Effector memory CD4-positive, alpha-beta T cell (primary cell): ENCODE measurements at regions not wholly inside any gene's neighbourhood (a gene's known extent, or its start where the extent isn't known, plus 50 kb on each side); places are given as distances from the start of the nearest gene placed in this dataset.
A peak's percentile ranks its signal among the peaks of the same experiment; 100 is the strongest.

Experiments
- DNase-seq, 3 donors: peaks; one replicate each; pipeline ENCODE4 v3.0.0-alpha.2; 2020
- H3K27ac ChIP-seq: 2 replicates; pipeline ENCODE4 v1.7.0; 2013; ENCODE audit warnings: mild to moderate bottlenecking, low read length, moderate library complexity; ENCODE audit not compliant: insufficient read depth, poor library complexity, severe bottlenecking
- H3K27me3 ChIP-seq: replicated peaks from 2 replicates; pipeline ENCODE4 v1.7.0; 2013; ENCODE audit warnings: mild to moderate bottlenecking, low read length; ENCODE audit not compliant: insufficient read depth, control insufficient read depth, poor library complexity, severe bottlenecking
- H3K36me3 ChIP-seq: 2 replicates; pipeline ENCODE4 v1.7.0; 2013; ENCODE audit warnings: mild to moderate bottlenecking, low read length, moderate library complexity; ENCODE audit not compliant: control insufficient read depth, insufficient read depth
- H3K4me1 ChIP-seq: 2 replicates; pipeline ENCODE4 v1.7.0; 2013; ENCODE audit warnings: low read length, mild to moderate bottlenecking; ENCODE audit not compliant: control insufficient read depth, insufficient read depth, poor library complexity, severe bottlenecking
- H3K4me3 ChIP-seq: 2 replicates; pipeline ENCODE4 v1.7.0; 2013; ENCODE audit warnings: low read length, low read depth, mild to moderate bottlenecking; ENCODE audit not compliant: insufficient read depth, poor library complexity, severe bottlenecking
- H3K9me3 ChIP-seq: 2 replicates; pipeline ENCODE4 v1.7.0; 2013; ENCODE audit warnings: mild to moderate bottlenecking, low read length, moderate library complexity; ENCODE audit not compliant: control insufficient read depth

DNA sequence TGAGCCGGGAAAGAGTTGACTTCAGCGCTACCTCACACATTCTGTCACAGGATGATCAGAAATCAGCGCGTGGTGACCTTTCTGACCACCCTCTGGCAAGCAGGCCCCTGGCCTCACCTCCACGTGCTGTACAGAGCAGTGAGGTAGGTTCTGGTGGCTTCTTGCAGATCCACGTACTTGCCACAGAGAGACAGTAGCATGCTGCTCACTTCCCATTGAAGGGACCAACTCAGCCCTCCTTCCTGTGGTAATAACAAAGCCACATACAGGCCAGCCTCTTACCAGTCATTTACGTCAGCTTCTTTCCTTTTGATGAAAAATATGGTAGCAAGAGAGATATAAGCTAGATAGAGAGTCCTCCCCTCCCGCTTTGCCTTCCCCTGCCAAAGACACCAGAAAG is 200.7 kb downstream of the CHRM3 start:
- Histone ChIP-seq H3K4me1 (no peaks in the 10 kb centered on the region), H3K27me3 (no peaks in the 10 kb centered on the region), H3K27ac (no peak overlapping the region), H3K9me3 (no peaks in the 10 kb centered on the region), H3K36me3 (no peaks in the 10 kb centered on the region), H3K4me3 (no peak overlapping the region)
- DNase-seq: peak in 2 of 3 donors; percentile 3 to 17

DNA sequence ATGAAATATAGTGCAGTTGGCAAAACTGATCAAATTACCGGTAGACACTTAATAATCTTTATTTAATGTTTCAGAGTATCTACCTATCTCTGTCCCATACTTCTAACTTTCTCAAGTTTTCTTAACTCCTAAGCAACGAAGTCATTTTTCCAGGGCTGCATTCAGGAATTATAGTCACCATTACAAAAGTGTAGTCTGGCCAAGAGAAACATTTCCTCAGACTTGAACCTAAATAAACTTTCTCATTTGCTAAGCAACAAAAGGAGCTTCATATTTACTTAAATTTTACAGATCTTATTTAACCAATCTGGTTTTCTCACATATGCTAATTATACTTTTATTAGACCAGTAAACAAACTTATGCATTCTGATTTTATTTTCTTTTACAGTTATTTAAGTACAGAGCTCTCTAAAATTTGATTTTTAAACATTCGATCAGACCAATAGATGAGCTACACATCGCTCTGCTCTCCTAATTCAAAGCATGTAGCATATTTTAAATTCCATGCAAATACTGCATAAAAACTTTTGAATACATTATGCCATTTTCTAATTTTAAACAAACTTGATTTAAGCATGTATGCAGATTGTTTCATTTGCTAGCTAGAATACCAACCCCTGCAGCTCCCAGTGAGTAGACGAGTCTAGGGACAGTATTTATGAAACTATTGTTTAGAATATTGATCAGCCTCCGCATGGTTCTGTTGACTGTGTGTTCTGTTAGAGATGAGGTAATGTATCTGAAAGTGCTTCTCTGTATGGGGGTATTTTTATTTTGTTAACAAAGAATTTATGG is 201.4 kb downstream of the CHRM3 start:
- no peak for DNase-seq
- Histone ChIP-seq H3K36me3 (no peaks in the 10 kb centered on the region), H3K27ac (no peak overlapping the region), H3K4me3 (no peak overlapping the region), H3K9me3 (no peaks in the 10 kb centered on the region), H3K27me3 (no peaks in the 10 kb centered on the region), H3K4me1 (no peaks in the 10 kb centered on the region)

DNA sequence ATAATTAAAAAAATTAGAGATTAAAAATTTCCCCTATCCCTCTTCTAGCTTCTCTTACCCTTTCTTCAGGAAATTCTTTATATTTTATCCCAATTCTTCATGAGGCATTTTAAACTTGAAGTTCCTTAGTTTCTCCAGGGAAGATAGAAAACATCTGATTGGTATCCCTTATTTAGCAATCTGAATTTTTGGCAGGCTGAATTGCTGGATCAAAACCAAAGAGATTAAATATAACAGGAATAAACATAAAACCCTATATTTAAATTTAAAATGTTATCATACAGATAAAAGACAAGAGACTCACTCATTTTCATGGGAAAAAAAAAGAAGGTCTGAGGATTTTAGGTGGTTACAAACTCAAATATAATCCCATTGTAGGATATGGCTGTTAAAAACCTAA is 204.2 kb downstream of the CHRM3 start:
- Histone ChIP-seq H3K27me3 (no peaks in the 10 kb centered on the region), H3K4me1 (no peaks in the 10 kb centered on the region), H3K27ac (no peak overlapping the region), H3K9me3 (no peaks in the 10 kb centered on the region), H3K36me3 (no peaks in the 10 kb centered on the region), H3K4me3 (no peak overlapping the region)
- DNase-seq: no peak

DNA sequence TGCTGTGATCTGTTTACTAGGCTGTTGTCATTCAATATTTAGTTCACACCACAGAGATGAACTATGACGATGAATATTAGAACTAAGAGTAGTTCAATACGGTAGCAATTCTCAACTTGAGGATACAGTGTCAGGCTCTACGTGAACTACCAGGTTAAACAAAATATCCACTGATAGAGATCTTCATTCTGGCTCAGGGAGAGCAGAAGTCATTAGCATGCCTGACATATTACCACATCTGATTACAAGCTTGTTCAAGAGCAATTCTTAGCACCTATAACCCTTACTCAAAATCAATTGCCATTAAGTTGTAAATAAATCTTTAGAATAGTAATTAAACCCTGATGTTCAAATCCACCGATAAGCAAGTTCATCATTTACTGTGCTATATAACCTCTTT is 207.2 kb downstream of the CHRM3 start:
- Histone ChIP-seq H3K9me3 (no peaks in the 10 kb centered on the region), H3K4me3 (no peak overlapping the region), H3K27ac (no peak overlapping the region), H3K36me3 (no peaks in the 10 kb centered on the region), H3K27me3 (no peaks in the 10 kb centered on the region), H3K4me1 (no peaks in the 10 kb centered on the region)
- no peak for DNase-seq

DNA sequence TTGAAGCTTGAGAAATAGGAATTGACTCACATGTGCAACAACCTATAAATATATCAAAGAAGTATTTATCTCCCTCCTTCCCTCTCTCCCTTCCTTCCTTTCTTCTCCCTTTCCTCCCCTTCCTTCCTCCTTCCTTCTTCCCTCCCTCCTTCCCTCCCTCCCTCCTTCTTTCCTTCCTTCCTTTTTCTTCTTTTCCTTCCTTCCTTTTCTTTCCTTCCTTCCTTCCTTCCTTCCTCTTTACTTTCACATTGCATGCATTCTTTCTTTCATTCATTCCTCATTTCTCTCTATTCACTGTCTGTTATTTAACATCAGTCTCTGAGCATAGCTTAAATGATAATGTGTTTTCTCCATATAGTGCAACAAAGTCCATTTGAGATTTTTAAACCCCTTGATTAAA is 214.2 kb downstream of the CHRM3 start:
- H3K27ac ChIP-seq: no peak overlapping the region
- no peaks in the 10 kb centered on the region for H3K27me3 ChIP-seq
- H3K36me3 ChIP-seq: no peaks in the 10 kb centered on the region
- no peaks in the 10 kb centered on the region for H3K9me3 ChIP-seq
- no peak overlapping the region for H3K4me3 ChIP-seq
- no peaks in the 10 kb centered on the region for H3K4me1 ChIP-seq
- no peak for DNase-seq

DNA sequence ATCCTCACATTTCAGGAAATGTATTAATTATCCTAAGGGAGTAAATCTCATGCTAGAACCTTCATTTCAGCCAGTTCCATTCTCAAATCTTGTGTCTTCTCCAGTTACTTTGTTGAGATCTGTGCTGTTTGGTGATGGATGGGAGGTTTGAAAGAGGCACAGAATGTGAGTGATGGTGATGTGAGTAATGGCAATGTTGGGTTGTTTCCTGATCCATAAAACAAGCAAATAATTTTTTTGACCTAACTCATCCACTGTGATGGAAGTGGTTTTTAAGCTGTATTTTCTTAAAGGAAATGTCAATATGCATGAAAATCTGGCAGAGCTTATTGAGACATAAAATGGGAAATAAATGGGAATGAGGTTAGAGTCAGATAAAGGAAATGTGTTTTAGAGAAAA is 214.7 kb downstream of the CHRM3 start:
- H3K27me3 ChIP-seq: no peaks in the 10 kb centered on the region
- no peaks in the 10 kb centered on the region for H3K4me1 ChIP-seq
- H3K9me3 ChIP-seq: no peaks in the 10 kb centered on the region
- no peak overlapping the region for H3K27ac ChIP-seq
- no peak for DNase-seq
- H3K4me3 ChIP-seq: no peak overlapping the region
- no peaks in the 10 kb centered on the region for H3K36me3 ChIP-seq

DNA sequence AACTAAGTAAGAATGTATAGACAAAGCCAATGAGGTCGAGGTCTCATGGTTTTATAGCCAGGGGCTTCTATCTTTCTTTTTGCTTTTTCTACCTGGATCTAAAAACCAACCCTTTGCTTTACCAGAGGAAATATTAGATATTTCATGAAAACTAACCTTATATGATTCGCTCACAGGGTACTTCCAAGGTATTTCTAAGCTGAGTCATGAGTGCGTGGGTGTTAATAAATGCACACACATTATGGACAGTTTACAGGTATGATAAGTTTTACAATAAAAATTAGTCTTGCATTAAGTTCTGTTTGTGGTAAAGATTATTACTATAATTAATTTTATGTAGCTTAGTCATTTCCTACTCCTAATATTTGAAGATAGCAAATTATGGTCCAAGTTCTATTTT is 217.2 kb downstream of the CHRM3 start:
- no peaks in the 10 kb centered on the region for H3K27me3 ChIP-seq
- no peak for DNase-seq
- no peak overlapping the region for H3K27ac ChIP-seq
- no peaks in the 10 kb centered on the region for H3K4me1 ChIP-seq
- no peaks in the 10 kb centered on the region for H3K36me3 ChIP-seq
- no peaks in the 10 kb centered on the region for H3K9me3 ChIP-seq
- no peak overlapping the region for H3K4me3 ChIP-seq

DNA sequence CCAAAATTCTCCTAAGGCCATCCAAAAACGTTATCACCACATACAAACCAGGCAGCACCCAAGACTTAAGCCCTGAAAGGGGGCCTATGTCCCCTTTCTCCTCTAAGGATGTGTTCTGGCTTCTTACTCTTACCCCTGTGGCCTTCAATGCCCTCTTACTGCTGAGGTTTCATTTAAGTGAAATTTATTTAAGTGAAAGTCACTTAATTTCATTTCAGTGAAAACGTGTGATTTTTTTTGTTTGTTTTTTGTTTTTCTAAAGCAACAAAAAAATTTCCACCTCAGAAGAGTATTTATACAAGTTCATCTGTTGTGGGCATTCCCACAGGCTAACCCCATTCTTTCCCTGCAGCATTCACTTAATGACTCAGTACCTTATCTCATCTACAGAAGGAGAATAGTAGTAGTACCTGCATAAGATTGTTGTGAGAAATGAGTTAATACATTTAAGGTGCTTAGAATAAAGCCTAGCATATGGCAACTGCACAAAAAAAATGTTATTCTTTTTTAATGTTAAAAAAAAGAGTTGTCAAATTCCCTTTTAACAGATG is 220.6 kb downstream of the CHRM3 start:
- no peaks in the 10 kb centered on the region for H3K9me3 ChIP-seq
- DNase-seq: no peak
- no peak overlapping the region for H3K27ac ChIP-seq
- H3K4me3 ChIP-seq: no peak overlapping the region
- H3K4me1 ChIP-seq: no peaks in the 10 kb centered on the region
- no peaks in the 10 kb centered on the region for H3K36me3 ChIP-seq
- H3K27me3 ChIP-seq: no peaks in the 10 kb centered on the region

DNA sequence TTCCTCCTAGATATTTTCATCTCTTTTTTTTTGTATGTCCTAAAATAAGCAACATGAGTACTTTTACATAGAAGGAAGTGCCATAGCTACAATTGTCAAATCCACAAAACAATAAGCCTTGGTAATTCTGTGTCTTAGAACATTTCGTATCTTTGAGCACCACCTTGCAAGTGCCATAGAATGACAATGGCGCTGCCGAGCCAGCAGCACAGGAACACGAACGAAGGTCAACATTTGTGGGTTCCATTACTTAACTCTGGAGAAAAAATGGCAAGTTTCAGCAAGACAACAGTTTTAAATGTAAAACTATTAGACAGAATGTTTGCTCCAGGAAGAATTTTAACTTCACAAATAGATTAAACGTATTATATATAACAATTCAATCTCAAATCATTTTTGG is 222.1 kb downstream of the CHRM3 start:
- Histone ChIP-seq H3K27ac (no peak overlapping the region), H3K4me1 (no peaks in the 10 kb centered on the region), H3K36me3 (no peaks in the 10 kb centered on the region), H3K27me3 (no peaks in the 10 kb centered on the region), H3K4me3 (no peak overlapping the region), H3K9me3 (no peaks in the 10 kb centered on the region)
- no peak for DNase-seq

DNA sequence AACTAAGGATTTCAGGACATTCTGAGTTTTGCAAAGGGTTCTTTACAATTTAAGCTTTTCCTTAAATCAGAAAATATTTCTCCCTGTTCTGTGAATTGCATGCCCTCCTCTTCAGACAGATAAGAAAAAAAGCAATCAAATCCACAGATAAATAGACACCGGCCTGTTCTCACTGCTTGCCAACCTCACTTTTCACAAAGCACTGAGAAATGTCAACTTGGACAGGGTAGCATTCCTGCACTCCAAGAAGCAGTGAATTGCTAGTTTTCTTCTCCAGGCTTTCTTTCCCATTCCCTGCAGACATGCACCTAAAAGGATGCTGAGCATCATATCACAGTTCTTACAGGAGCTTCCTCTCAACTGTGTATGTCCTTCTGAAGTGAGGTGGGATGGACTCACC is 226.0 kb downstream of the CHRM3 start:
- no peak for DNase-seq
- Histone ChIP-seq H3K36me3 (no peaks in the 10 kb centered on the region), H3K27ac (no peak overlapping the region), H3K27me3 (no peaks in the 10 kb centered on the region), H3K4me1 (no peaks in the 10 kb centered on the region), H3K9me3 (no peaks in the 10 kb centered on the region), H3K4me3 (no peak overlapping the region)
